ENCODE measurements at regions not wholly inside any gene's neighbourhood (a gene's known extent, or its start where the extent isn't known, plus 50 kb on each side); places are given as distances from the start of the nearest gene placed in this dataset.

DNA sequence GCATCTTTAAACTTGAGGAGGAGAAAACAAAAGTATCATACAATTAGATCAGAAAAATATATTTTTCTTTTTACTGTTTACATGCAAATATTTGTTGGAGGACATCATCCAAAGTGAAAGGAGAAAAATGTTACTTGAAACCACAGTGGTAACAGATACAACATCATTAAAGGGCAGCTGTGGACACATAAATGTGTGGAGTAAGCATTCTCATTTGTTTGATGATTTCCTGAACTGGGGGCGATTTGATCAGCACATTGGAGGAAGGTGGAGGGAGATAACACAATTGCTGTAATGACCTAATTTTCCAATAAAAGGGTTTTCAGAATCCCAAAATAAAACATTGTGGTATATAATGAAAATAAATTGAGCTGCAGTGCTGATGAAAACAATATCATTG is 314.5 kb upstream of the HS3ST1 start:
- Histone ChIP-seq H3K9me3 (ENCODE audit: control insufficient read depth, low read depth, low read length) (no peaks in the 10 kb centered on the region), H3K4me2 (ENCODE audit: control insufficient read depth, extremely low read depth, insufficient read depth, low read depth, low read length) (no peak overlapping the region), H3K27me3 (ENCODE audit: control insufficient read depth, extremely low read depth, insufficient read depth, low read length) (no peaks in the 10 kb centered on the region), H3K36me3 (ENCODE audit: control insufficient read depth in 2 of 2, extremely low read depth in 1 of 2, insufficient read depth in 2 of 2, low read length in 2 of 2) (no peaks in the 10 kb centered on the region), H4K20me1 (ENCODE audit: control insufficient read depth, extremely low read depth, insufficient read depth, low read length) (no peaks in the 10 kb centered on the region), H3K4me1 (ENCODE audit: control insufficient read depth, extremely low read depth, insufficient read depth, low read length) (peaks cover 15% of the 10 kb centered on the region), H3K27ac (ENCODE audit: control insufficient read depth, insufficient read depth, low read length) (no peak overlapping the region), H2AFZ (ENCODE audit: control insufficient read depth, low read length) (no peak overlapping the region), H3K9ac (ENCODE audit: control insufficient read depth, extremely low read depth, insufficient read depth, low read length) (no peak overlapping the region), H3K4me3 (ENCODE audit: control insufficient read depth in 2 of 3, extremely low read depth in 1 of 3, insufficient read depth in 2 of 3, low read depth in 1 of 3, low read length in 3 of 3) (no peak overlapping the region), H3K9me1 (ENCODE audit: control insufficient read depth, extremely low read depth, insufficient read depth, low read length) (no peaks in the 10 kb centered on the region), H3K79me2 (ENCODE audit: control insufficient read depth, insufficient read depth, low read length) (no peaks in the 10 kb centered on the region)
- dilution Hi-C loops (cut with MboI; ENCODE audit: extremely low pct_ligation_motif_present, low sequenced_read_pairs): no loop called here
- DNase-seq (ENCODE audit: low read depth, low spot score): no peak
- FAIRE-seq: no peak
- no peak for TF ChIP-seq EZH2 (IDR thresholded peaks at IDR 0.05; ENCODE audit: low read length)
- TF ChIP-seq, protein P1, sequence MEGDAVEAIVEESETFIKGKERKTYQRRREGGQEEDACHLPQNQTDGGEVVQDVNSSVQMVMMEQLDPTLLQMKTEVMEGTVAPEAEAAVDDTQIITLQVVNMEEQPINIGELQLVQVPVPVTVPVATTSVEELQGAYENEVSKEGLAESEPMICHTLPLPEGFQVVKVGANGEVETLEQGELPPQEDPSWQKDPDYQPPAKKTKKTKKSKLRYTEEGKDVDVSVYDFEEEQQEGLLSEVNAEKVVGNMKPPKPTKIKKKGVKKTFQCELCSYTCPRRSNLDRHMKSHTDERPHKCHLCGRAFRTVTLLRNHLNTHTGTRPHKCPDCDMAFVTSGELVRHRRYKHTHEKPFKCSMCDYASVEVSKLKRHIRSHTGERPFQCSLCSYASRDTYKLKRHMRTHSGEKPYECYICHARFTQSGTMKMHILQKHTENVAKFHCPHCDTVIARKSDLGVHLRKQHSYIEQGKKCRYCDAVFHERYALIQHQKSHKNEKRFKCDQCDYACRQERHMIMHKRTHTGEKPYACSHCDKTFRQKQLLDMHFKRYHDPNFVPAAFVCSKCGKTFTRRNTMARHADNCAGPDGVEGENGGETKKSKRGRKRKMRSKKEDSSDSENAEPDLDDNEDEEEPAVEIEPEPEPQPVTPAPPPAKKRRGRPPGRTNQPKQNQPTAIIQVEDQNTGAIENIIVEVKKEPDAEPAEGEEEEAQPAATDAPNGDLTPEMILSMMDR (optimal IDR thresholded peaks at IDR 0.05 in 1 of 3, IDR thresholded peaks at IDR 0.05 in 1 of 3, conservative IDR thresholded peaks at IDR 0.05 in 1 of 3; ENCODE audit: extremely low read depth in 1 of 3, insufficient read depth in 2 of 3, low read length in 3 of 3): no peak

DNA sequence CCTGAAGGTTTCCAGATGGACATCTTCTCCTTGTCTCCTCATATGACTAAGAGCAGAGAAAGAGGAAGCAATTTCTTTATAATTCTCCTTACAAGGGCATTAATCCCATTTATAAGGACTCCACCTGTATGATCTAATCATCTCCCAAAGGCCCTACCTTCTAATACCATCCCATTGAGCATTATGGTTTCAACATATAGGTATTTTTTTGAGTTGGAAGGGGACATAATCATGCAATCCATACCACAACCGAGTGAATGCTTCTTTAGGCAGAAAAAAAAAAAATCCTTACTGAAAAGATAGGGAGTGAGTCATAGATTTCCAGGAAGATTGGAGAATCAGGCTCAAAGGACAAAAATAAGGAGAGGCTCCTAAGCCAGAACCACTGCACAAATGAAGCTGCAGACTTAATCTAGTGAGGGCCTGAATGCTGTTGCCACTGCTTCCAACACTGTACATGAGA is 312.5 kb upstream of the HS3ST1 start:
- Histone ChIP-seq H3K4me2 (ENCODE audit: control insufficient read depth, extremely low read depth, insufficient read depth, low read depth, low read length) (peak overlapping the region; percentile 31), H3K27me3 (ENCODE audit: control insufficient read depth, extremely low read depth, insufficient read depth, low read length) (no peaks in the 10 kb centered on the region), H2AFZ (ENCODE audit: control insufficient read depth, low read length) (peak overlapping the region; percentile 17), H3K9me1 (ENCODE audit: control insufficient read depth, extremely low read depth, insufficient read depth, low read length) (no peaks in the 10 kb centered on the region), H3K9me3 (ENCODE audit: control insufficient read depth, low read depth, low read length) (no peaks in the 10 kb centered on the region), H4K20me1 (ENCODE audit: control insufficient read depth, extremely low read depth, insufficient read depth, low read length) (no peaks in the 10 kb centered on the region), H3K9ac (ENCODE audit: control insufficient read depth, extremely low read depth, insufficient read depth, low read length) (no peak overlapping the region), H3K79me2 (ENCODE audit: control insufficient read depth, insufficient read depth, low read length) (no peaks in the 10 kb centered on the region), H3K27ac (ENCODE audit: control insufficient read depth, insufficient read depth, low read length) (no peak overlapping the region), H3K4me1 (ENCODE audit: control insufficient read depth, extremely low read depth, insufficient read depth, low read length) (peaks cover 10% of the 10 kb centered on the region), H3K4me3 (ENCODE audit: control insufficient read depth in 2 of 3, extremely low read depth in 1 of 3, insufficient read depth in 2 of 3, low read depth in 1 of 3, low read length in 3 of 3) (no peak overlapping the region), H3K36me3 (ENCODE audit: control insufficient read depth in 2 of 2, extremely low read depth in 1 of 2, insufficient read depth in 2 of 2, low read length in 2 of 2) (no peaks in the 10 kb centered on the region)
- FAIRE-seq (no peak), DNase-seq (ENCODE audit: low read depth, low spot score) (no peak)
- dilution Hi-C loops (cut with MboI; ENCODE audit: extremely low pct_ligation_motif_present, low sequenced_read_pairs): no loop called here
- no peak for TF ChIP-seq EZH2 (IDR thresholded peaks at IDR 0.05; ENCODE audit: low read length)

DNA sequence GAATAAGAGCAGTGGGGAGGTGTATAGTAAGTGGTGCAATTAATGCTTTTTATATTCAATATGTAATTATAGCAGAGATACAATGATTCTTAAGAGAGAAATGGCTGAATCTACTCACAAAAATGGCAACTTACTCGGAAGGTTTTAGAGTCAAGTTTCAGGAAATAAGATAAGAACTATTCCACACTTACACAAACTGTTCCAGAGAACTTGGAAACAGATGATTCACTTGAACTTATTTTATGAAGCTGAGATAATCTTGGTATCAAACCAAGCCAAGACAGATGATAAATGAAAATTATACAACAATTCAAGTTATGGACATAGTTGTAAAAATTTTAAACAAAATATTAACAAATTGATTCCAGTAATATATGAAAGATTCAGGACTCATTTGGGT is 311.3 kb upstream of the HS3ST1 start:
- Histone ChIP-seq H3K4me2 (ENCODE audit: control insufficient read depth, extremely low read depth, insufficient read depth, low read depth, low read length) (no peak overlapping the region), H2AFZ (ENCODE audit: control insufficient read depth, low read length) (no peak overlapping the region), H3K9me1 (ENCODE audit: control insufficient read depth, extremely low read depth, insufficient read depth, low read length) (no peaks in the 10 kb centered on the region), H3K9me3 (ENCODE audit: control insufficient read depth, low read depth, low read length) (no peaks in the 10 kb centered on the region), H3K36me3 (ENCODE audit: control insufficient read depth in 2 of 2, extremely low read depth in 1 of 2, insufficient read depth in 2 of 2, low read length in 2 of 2) (no peaks in the 10 kb centered on the region), H3K27ac (ENCODE audit: control insufficient read depth, insufficient read depth, low read length) (no peak overlapping the region), H3K27me3 (ENCODE audit: control insufficient read depth, extremely low read depth, insufficient read depth, low read length) (no peaks in the 10 kb centered on the region), H3K4me3 (ENCODE audit: control insufficient read depth in 2 of 3, extremely low read depth in 1 of 3, insufficient read depth in 2 of 3, low read depth in 1 of 3, low read length in 3 of 3) (no peak overlapping the region), H3K4me1 (ENCODE audit: control insufficient read depth, extremely low read depth, insufficient read depth, low read length) (peaks cover 10% of the 10 kb centered on the region), H3K79me2 (ENCODE audit: control insufficient read depth, insufficient read depth, low read length) (no peaks in the 10 kb centered on the region), H4K20me1 (ENCODE audit: control insufficient read depth, extremely low read depth, insufficient read depth, low read length) (no peaks in the 10 kb centered on the region), H3K9ac (ENCODE audit: control insufficient read depth, extremely low read depth, insufficient read depth, low read length) (no peak overlapping the region)
- TF ChIP-seq, protein P1 (optimal IDR thresholded peaks at IDR 0.05 in 1 of 3, IDR thresholded peaks at IDR 0.05 in 1 of 3, conservative IDR thresholded peaks at IDR 0.05 in 1 of 3; ENCODE audit: extremely low read depth in 1 of 3, insufficient read depth in 2 of 3, low read length in 3 of 3): no peak
- TF ChIP-seq EZH2 (IDR thresholded peaks at IDR 0.05; ENCODE audit: low read length): no peak
- FAIRE-seq (no peak), DNase-seq (ENCODE audit: low read depth, low spot score) (no peak)
- dilution Hi-C loops (cut with MboI; ENCODE audit: extremely low pct_ligation_motif_present, low sequenced_read_pairs): no loop called here

All from keratinocyte (primary cell).